ENCODE measurements at regions not wholly inside any gene's neighbourhood (a gene's known extent, or its start where the extent isn't known, plus 50 kb on each side); places are given as distances from the start of the nearest gene placed in this dataset.

DNA sequence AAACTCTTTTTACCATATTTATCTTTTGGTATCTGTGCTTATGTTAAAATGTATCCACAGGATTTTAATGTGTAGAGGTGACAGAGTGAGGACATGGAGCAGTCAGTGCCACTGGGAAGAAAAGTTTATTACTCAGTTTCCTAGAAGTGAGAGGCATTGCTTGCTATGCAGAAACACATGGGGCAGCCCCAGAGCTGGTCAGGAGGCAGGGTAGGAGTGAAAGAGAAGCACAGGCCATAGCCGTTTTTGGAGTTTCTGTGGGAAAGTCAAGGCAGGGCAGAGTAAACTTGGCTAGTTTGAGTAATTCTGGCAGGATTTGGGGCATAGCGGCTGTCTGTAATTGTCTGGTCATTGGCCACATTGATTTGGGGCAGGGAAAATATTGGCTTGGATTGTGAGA is 370.9 kb downstream of the FGF9 start:
- intact Hi-C loops (cut with micrococcal nuclease): no loop called here

More for the DNA sequence above, 370.9 kb downstream of the FGF9 start:
- DNase-seq (ENCODE audit: low read depth, low spot score) (no peak), ATAC-seq (no peak)
- H4K20me1 ChIP-seq (ENCODE audit: insufficient read depth): no peaks in the 10 kb centered on the region
- no peak overlapping the region for H3K27ac ChIP-seq (ENCODE audit: low read depth, low read length)
- H3K79me2 ChIP-seq (ENCODE audit: insufficient read depth, low read length): no peaks in the 10 kb centered on the region
- BruUV-seq (replicated peaks): no TSS peak
- 0 out of 4 replicates have a peak, but pooled peaks cover 0 to under 1% of the 10 kb centered on the region in 2 experiments for H3K4me1 ChIP-seq (ENCODE audit: control insufficient read depth in 1 of 2, insufficient read depth in 2 of 2, low read length in 2 of 2)
- no peaks in the 10 kb centered on the region for H3K9me3 ChIP-seq (ENCODE audit: control insufficient read depth in 1 of 2, insufficient read depth in 1 of 2, low read depth in 1 of 2, low read length in 2 of 2)
- no peaks in the 10 kb centered on the region for H3K9me2 ChIP-seq (ENCODE audit: insufficient read depth)
- no peak overlapping the region for H3K4me2 ChIP-seq (ENCODE audit: low read length)
- H2AFZ ChIP-seq (ENCODE audit: low read depth, low read length, poor library complexity, severe bottlenecking): no peak overlapping the region
- H3K36me3 ChIP-seq (ENCODE audit: control insufficient read depth in 1 of 2, insufficient read depth in 2 of 2, low read length in 2 of 2): no peaks in the 10 kb centered on the region
- CTCF ChIA-PET: no interaction called here
- RAD21 ChIA-PET (ENCODE audit: low non-redundant PET in 1 of 2, low total read pairs in 2 of 2, uncharacterized antibody in 2 of 2, unreplicated experiment in 2 of 2): no interaction called here
- no peak overlapping the region for H3K9ac ChIP-seq (ENCODE audit: low read length)
- no peak overlapping the region for H3K4me3 ChIP-seq (replicated peaks in 1 of 2; ENCODE audit: low read depth in 1 of 2, low read length in 2 of 2)
- TF ChIP-seq POLR2A (IDR thresholded peaks at IDR 0.05; ENCODE audit: borderline replicate concordance, extremely low read depth, insufficient read depth, insufficient read length): no peak
- no peak for TF ChIP-seq CEBPB (IDR thresholded peaks at IDR 0.05; ENCODE audit: low read depth)
- TF ChIP-seq ZFX (IDR thresholded peaks at IDR 0.05): no peak
- TF ChIP-seq YY1 (IDR thresholded peaks at IDR 0.05; ENCODE audit: extremely low read depth, insufficient replicate concordance, low read depth, low read length): no peak
- no peak for TF ChIP-seq RAD21 (IDR thresholded peaks at IDR 0.05; ENCODE audit: low read depth)
- no peak for TF ChIP-seq SIN3A (IDR thresholded peaks at IDR 0.05; ENCODE audit: low read depth)
- no peak for TF ChIP-seq JUND (IDR thresholded peaks at IDR 0.05)
- TF ChIP-seq ZNF274 (IDR thresholded peaks at IDR 0.05; ENCODE audit: low read depth, low read length): no peak
- no peak for TF ChIP-seq SP1 (IDR thresholded peaks at IDR 0.05; ENCODE audit: low read depth)
- no peak for TF ChIP-seq ZBTB33 (IDR thresholded peaks at IDR 0.05; ENCODE audit: extremely low read depth, insufficient replicate concordance, low read length)
- TF ChIP-seq SRF (IDR thresholded peaks at IDR 0.05; ENCODE audit: low read depth): no peak
- no peak for TF ChIP-seq FOSL1 (IDR thresholded peaks at IDR 0.05; ENCODE audit: low read depth)
- no peak for TF ChIP-seq MAX (IDR thresholded peaks at IDR 0.05)
- no peak for TF ChIP-seq ELF1 (IDR thresholded peaks at IDR 0.05; ENCODE audit: borderline replicate concordance, low read depth)
- no peak for TF ChIP-seq CBX3 (IDR thresholded peaks at IDR 0.05; ENCODE audit: low read depth)
- no peak for TF ChIP-seq EZH2phosphoT487 (IDR thresholded peaks at IDR 0.05; ENCODE audit: borderline replicate concordance)
- TF ChIP-seq EGR1 (IDR thresholded peaks at IDR 0.05; ENCODE audit: low read depth): no peak
- POLR2A ChIA-PET: no interaction called here
- H3K27me3 ChIP-seq (ENCODE audit: insufficient read depth, low read length): no peaks in the 10 kb centered on the region

Data from HCT116 (cell line).